ENCODE measurements at regions not wholly inside any gene's neighbourhood (a gene's known extent, or its start where the extent isn't known, plus 50 kb on each side); places are given as distances from the start of the nearest gene placed in this dataset.

DNA sequence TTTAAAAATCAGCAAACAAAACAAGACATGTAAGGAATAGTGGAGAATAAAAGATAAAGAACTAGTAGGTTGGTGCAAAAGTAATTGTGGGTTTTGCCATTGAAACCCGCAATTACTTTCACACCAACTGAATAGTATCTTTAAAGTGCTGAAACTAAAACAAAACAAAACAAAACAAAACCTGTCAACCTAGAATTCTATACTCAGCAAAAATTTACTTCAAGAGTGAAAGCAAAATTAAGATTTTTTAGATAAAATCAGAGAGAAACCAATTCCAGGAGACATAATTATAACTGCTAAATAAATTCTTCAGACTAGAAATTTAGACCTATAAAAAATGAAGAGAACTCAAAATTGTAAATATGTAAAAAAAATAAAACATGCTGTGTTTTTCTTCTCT, 114.0 kb upstream of the TSPAN2 start:
- Histone ChIP-seq H3K36me3 (ENCODE audit: insufficient read depth, insufficient read length, low read length) (no peaks in the 10 kb centered on the region), H3K27me3 (ENCODE audit: insufficient read depth, insufficient read length) (no peaks in the 10 kb centered on the region), H3K9me3 (ENCODE audit: insufficient read depth, low read length) (peaks cover 14% of the 10 kb centered on the region), H3K9ac (ENCODE audit: insufficient read length, low read depth) (no peak overlapping the region), H3K4me3 (ENCODE audit: insufficient read length, low read depth) (no peak overlapping the region), H3K4me1 (ENCODE audit: insufficient read depth, insufficient read length) (no peaks in the 10 kb centered on the region)
- DNase-seq (ENCODE audit: low read depth, low spot score): no peak
- TF ChIP-seq ZNF274 (IDR thresholded peaks at IDR 0.05; ENCODE audit: low read depth, low read length): no peak
- TF ChIP-seq SUZ12 (IDR thresholded peaks at IDR 0.05; ENCODE audit: extremely low read depth, insufficient read depth, insufficient read length): no peak
- TF ChIP-seq YY1 (IDR thresholded peaks at IDR 0.05; ENCODE audit: insufficient read depth, insufficient read length): no peak

DNA sequence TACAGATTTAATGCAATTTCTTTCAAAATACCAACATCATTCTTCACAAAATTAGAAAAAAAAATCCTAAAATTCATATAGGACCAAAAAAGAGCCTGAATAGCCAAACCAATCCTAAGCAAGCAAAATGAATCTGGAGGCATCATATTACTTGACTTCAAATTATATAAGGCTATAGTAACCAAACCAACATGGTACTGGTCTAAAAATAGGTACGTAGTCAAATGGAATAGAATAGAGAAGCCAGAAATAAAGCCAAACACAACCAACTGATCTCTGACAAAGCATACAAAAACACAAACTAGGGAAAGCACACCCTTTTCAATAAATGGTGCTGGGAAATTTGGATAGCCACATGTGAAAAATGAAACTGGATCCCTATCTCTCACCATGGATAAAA, 112.3 kb upstream of the TSPAN2 start:
- Histone ChIP-seq H3K36me3 (ENCODE audit: insufficient read depth, insufficient read length, low read length) (no peaks in the 10 kb centered on the region), H3K4me3 (ENCODE audit: insufficient read length, low read depth) (no peak overlapping the region), H3K27me3 (ENCODE audit: insufficient read depth, insufficient read length) (no peaks in the 10 kb centered on the region), H3K9me3 (ENCODE audit: insufficient read depth, low read length) (peaks cover 14% of the 10 kb centered on the region), H3K4me1 (ENCODE audit: insufficient read depth, insufficient read length) (no peaks in the 10 kb centered on the region), H3K9ac (ENCODE audit: insufficient read length, low read depth) (no peak overlapping the region)
- TF ChIP-seq YY1 (IDR thresholded peaks at IDR 0.05; ENCODE audit: insufficient read depth, insufficient read length) (no peak), SUZ12 (IDR thresholded peaks at IDR 0.05; ENCODE audit: extremely low read depth, insufficient read depth, insufficient read length) (no peak), ZNF274 (IDR thresholded peaks at IDR 0.05; ENCODE audit: low read depth, low read length) (no peak)
- DNase-seq (ENCODE audit: low read depth, low spot score): no peak

DNA sequence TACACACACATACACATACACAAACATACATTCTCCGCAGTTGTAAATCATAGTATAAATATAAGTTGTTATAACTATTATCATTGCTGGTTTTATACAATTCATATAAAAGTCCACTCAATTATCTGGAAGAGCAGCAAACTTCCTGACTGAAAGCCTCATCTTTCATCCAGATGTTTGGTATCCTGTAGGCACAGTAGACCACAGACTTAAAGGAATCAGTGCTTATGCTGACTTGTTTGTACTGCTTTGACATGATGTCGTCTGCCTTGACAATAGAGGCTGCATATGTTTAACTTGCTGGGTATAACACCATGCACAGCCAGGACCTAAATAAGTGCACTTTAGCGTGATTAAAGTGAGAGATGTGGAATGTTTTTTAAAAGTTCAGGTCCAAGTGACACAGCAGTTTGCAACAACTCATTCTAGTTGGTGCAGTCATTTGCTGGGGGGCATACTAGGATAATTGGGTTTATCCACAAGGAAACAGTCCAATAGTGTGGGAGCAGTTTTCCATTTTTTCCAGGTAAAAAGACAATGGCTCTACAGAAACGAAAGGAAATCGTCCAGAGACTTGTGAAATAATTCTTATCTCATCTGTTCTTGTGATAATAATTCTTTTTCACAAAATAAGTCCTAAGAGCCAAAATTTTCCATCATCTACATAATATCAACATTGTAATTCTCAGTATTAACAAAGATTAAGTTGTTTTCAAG, 110.3 kb upstream of the TSPAN2 start:
- DNase-seq (ENCODE audit: low read depth, low spot score): no peak
- Histone ChIP-seq H3K4me1 (ENCODE audit: insufficient read depth, insufficient read length) (no peaks in the 10 kb centered on the region), H3K27me3 (ENCODE audit: insufficient read depth, insufficient read length) (no peaks in the 10 kb centered on the region), H3K4me3 (ENCODE audit: insufficient read length, low read depth) (no peak overlapping the region), H3K9me3 (ENCODE audit: insufficient read depth, low read length) (peaks cover 14% of the 10 kb centered on the region), H3K36me3 (ENCODE audit: insufficient read depth, insufficient read length, low read length) (no peaks in the 10 kb centered on the region), H3K9ac (ENCODE audit: insufficient read length, low read depth) (no peak overlapping the region)
- no peak for TF ChIP-seq ZNF274 (IDR thresholded peaks at IDR 0.05; ENCODE audit: low read depth, low read length)
- no peak for TF ChIP-seq SUZ12 (IDR thresholded peaks at IDR 0.05; ENCODE audit: extremely low read depth, insufficient read depth, insufficient read length)
- no peak for TF ChIP-seq YY1 (IDR thresholded peaks at IDR 0.05; ENCODE audit: insufficient read depth, insufficient read length)

DNA sequence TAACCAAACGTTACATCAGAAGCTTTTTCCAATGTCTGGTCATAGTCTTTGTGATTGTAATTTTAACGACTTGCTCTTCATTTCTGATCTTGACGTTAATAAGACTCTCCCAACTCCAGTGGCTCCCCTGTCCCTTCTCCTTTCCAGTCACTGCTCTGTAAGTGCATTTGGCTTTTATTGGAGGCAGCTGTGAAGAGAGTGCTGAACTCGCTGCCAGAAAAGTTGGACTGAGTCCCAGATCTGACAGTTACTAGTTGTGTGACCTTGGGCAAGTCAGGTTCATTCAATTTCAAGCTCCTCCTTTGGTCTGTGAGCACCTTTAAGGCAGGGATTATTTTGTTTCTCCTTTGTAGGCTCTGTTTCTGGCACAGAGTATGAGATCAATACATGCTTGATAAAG, 109.6 kb upstream of the TSPAN2 start:
- no peak overlapping the region for H3K9ac ChIP-seq (ENCODE audit: insufficient read length, low read depth)

DNA sequence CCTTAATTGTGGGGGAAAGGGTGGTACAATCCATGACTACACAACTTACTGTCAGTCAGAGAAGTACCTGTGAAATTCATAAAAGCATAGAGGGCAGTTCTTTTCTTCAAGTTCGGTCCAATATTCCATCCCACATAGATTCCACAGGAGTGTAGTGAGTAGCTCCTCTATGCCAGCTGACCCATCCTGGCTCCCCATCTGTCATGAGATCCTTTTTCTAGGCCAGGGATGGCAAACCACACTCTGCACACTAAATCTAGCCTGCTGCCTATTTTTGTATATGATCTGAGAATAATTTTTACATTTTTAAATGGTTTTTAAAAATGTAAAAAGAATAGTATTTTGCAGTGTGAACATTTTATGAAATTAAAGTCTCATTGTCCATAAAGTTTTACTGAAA, 107.0 kb upstream of the TSPAN2 start:
- no peaks in the 10 kb centered on the region for H3K9me3 ChIP-seq (ENCODE audit: insufficient read depth, low read length)
- no peak for TF ChIP-seq ZNF274 (IDR thresholded peaks at IDR 0.05; ENCODE audit: low read depth, low read length)
- no peak for TF ChIP-seq YY1 (IDR thresholded peaks at IDR 0.05; ENCODE audit: insufficient read depth, insufficient read length)
- H3K27me3 ChIP-seq (ENCODE audit: insufficient read depth, insufficient read length): no peaks in the 10 kb centered on the region
- no peak overlapping the region for H3K4me3 ChIP-seq (ENCODE audit: insufficient read length, low read depth)
- no peak for DNase-seq (ENCODE audit: low read depth, low spot score)
- no peaks in the 10 kb centered on the region for H3K36me3 ChIP-seq (ENCODE audit: insufficient read depth, insufficient read length, low read length)
- no peak overlapping the region for H3K9ac ChIP-seq (ENCODE audit: insufficient read length, low read depth)
- H3K4me1 ChIP-seq (ENCODE audit: insufficient read depth, insufficient read length): no peaks in the 10 kb centered on the region

More for the DNA sequence above, 109.6 kb upstream of the TSPAN2 start:
- DNase-seq (ENCODE audit: low read depth, low spot score): no peak
- Histone ChIP-seq H3K4me1 (ENCODE audit: insufficient read depth, insufficient read length) (no peaks in the 10 kb centered on the region), H3K9me3 (ENCODE audit: insufficient read depth, low read length) (peaks cover 10% of the 10 kb centered on the region), H3K4me3 (ENCODE audit: insufficient read length, low read depth) (no peak overlapping the region), H3K27me3 (ENCODE audit: insufficient read depth, insufficient read length) (no peaks in the 10 kb centered on the region), H3K36me3 (ENCODE audit: insufficient read depth, insufficient read length, low read length) (no peaks in the 10 kb centered on the region)
- TF ChIP-seq SUZ12 (IDR thresholded peaks at IDR 0.05; ENCODE audit: extremely low read depth, insufficient read depth, insufficient read length) (no peak), YY1 (IDR thresholded peaks at IDR 0.05; ENCODE audit: insufficient read depth, insufficient read length) (no peak), ZNF274 (IDR thresholded peaks at IDR 0.05; ENCODE audit: low read depth, low read length) (no peak)

DNA sequence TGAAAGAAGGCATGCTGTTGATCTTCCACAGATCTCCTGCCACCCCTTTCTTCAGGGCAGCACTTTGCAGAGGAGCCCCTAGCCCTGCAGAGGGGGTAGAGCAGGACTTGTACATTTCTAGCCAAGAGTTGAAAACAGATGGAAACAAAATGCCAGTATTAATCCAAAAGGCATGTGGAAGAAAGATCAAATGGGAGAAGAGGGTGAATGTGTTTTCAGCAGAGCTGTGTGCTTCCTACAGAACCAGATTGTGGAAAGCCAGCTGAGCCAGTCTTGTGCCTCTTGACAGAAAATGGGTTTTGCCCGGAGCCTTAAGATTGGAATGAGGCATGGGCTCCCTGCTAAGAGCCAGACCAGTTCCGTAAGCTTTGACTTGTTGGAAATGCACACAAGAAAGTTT, 105.2 kb upstream of the TSPAN2 start:
- H3K36me3 ChIP-seq (ENCODE audit: insufficient read depth, insufficient read length, low read length): no peaks in the 10 kb centered on the region
- no peak overlapping the region for H3K9ac ChIP-seq (ENCODE audit: insufficient read length, low read depth)
- H3K4me3 ChIP-seq (ENCODE audit: insufficient read length, low read depth): no peak overlapping the region
- H3K9me3 ChIP-seq (ENCODE audit: insufficient read depth, low read length): no peaks in the 10 kb centered on the region
- no peak for TF ChIP-seq SUZ12 (IDR thresholded peaks at IDR 0.05; ENCODE audit: extremely low read depth, insufficient read depth, insufficient read length)
- H3K4me1 ChIP-seq (ENCODE audit: insufficient read depth, insufficient read length): no peaks in the 10 kb centered on the region
- no peaks in the 10 kb centered on the region for H3K27me3 ChIP-seq (ENCODE audit: insufficient read depth, insufficient read length)
- no peak for DNase-seq (ENCODE audit: low read depth, low spot score)

DNA sequence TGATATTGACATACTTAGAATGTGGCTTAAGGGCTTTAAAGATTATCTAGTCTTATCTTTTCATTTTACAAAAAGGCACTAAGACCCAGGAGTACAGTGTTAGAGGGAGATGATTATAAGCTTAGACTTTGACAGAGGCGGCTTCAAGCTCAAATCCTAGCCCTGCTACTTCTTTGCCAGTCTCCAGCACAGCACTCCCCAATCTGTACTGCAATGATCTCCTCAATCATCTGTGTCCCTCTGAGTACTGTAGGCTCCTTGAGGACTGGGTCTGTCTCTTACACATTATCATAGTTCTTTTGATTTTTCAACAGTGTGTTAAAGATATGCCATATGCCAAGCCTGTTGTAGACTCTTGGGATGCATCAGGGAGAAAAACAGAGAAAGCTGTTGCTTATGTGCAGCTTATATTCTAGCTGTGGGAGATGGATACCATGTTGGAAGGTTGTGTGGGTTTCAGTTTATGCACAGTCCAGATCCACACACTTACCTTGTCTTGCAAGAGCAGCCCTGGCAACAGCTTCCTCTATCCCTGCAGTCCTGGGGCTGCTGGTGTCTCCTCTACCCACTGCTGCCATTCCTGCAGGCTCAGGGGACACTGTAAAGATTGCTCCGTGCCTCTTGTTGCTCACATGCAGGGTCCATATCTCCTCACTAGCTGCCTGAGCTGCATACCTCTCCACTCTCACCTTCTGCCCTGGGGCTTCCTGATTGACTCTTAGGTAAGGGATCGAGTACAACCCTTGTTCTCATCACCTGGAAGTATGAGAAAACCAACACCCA, 103.9 kb upstream of the TSPAN2 start:
- no peak for DNase-seq (ENCODE audit: low read depth, low spot score)
- H3K4me1 ChIP-seq (ENCODE audit: insufficient read depth, insufficient read length): no peaks in the 10 kb centered on the region
- H3K9me3 ChIP-seq (ENCODE audit: insufficient read depth, low read length): no peaks in the 10 kb centered on the region
- no peaks in the 10 kb centered on the region for H3K27me3 ChIP-seq (ENCODE audit: insufficient read depth, insufficient read length)
- no peak overlapping the region for H3K9ac ChIP-seq (ENCODE audit: insufficient read length, low read depth)
- no peak overlapping the region for H3K4me3 ChIP-seq (ENCODE audit: insufficient read length, low read depth)
- TF ChIP-seq ZNF274 (IDR thresholded peaks at IDR 0.05; ENCODE audit: low read depth, low read length) (no peak), SUZ12 (IDR thresholded peaks at IDR 0.05; ENCODE audit: extremely low read depth, insufficient read depth, insufficient read length) (no peak)
- no peaks in the 10 kb centered on the region for H3K36me3 ChIP-seq (ENCODE audit: insufficient read depth, insufficient read length, low read length)
